ENCODE measurements at regions not wholly inside any gene's neighbourhood (a gene's known extent, or its start where the extent isn't known, plus 50 kb on each side); places are given as distances from the start of the nearest gene placed in this dataset.

DNA sequence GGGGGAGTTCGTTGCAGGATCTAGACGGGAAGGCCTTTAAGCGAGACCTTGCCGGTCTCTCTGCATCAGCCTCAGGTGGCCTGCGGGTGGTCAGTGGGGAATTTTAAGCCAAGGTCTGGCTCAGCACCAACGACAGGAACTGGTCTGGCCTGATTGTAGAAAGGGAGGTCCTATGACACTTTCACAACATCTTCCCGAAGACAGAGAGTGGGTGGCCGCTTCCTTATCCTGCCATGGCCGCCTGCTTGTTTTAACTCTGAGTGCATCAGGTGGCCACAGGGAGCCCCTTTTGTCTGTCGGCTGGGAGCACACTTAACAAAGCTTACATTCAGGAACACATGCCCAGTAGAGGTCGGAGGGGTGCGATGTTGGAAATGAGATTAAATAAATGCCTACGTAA lies 363.7 kb upstream of the MYT1L start:
- no peak for TF ChIP-seq NRF1 (conservative IDR thresholded peaks at IDR 0.05; ENCODE audit: low read depth, low read length)
- TF ChIP-seq, protein P1, sequence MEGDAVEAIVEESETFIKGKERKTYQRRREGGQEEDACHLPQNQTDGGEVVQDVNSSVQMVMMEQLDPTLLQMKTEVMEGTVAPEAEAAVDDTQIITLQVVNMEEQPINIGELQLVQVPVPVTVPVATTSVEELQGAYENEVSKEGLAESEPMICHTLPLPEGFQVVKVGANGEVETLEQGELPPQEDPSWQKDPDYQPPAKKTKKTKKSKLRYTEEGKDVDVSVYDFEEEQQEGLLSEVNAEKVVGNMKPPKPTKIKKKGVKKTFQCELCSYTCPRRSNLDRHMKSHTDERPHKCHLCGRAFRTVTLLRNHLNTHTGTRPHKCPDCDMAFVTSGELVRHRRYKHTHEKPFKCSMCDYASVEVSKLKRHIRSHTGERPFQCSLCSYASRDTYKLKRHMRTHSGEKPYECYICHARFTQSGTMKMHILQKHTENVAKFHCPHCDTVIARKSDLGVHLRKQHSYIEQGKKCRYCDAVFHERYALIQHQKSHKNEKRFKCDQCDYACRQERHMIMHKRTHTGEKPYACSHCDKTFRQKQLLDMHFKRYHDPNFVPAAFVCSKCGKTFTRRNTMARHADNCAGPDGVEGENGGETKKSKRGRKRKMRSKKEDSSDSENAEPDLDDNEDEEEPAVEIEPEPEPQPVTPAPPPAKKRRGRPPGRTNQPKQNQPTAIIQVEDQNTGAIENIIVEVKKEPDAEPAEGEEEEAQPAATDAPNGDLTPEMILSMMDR (IDR thresholded peaks at IDR 0.05 in 2 of 3, conservative IDR thresholded peaks at IDR 0.05 in 1 of 3; ENCODE audit: control insufficient read depth in 2 of 3, extremely low read depth in 1 of 3, insufficient read depth in 1 of 3, low read depth in 3 of 3, low read length in 3 of 3): no peak
- TF ChIP-seq CHD2 (IDR thresholded peaks at IDR 0.05; ENCODE audit: borderline replicate concordance, low read depth, low read length): no peak
- no peak for TF ChIP-seq POLR2A (IDR thresholded peaks at IDR 0.05; ENCODE audit: low read depth, low read length)

Data from GM12878 (cell line).